ENCODE measurements at regions not wholly inside any gene's neighbourhood (a gene's known extent, or its start where the extent isn't known, plus 50 kb on each side); places are given as distances from the start of the nearest gene placed in this dataset.

DNA sequence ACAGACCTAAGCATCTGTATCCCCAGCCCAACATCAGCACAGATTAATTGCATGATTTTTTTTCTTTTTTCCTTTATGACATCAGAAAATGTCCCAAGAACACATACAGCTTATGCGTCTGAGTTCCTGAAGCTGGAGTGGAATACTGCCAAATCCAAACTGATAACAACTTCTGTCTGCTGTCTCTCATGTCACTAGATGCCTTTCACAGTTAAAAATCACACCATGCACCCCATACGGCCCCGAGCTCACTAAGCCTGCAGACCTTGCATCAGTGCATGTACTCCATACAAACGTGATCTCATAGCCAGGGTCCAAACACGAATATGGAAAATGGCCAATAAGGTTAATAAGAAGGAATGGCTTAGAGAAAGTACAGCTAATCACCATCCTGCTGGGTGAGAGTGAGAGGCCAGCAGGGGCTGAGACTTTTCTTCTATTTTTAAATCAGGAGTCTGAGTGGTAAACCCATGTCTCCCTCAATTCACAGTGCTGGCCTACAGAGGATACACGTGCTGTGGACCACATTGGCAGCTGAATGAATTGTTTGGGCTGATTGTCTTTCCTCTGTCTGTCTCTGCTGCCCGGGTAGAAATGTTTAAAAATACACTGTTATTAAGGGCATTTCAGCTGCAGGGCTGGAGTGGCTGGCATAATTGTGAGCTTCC lies 350.6 kb upstream of the RAG2 start:
- TF ChIP-seq, protein P1, sequence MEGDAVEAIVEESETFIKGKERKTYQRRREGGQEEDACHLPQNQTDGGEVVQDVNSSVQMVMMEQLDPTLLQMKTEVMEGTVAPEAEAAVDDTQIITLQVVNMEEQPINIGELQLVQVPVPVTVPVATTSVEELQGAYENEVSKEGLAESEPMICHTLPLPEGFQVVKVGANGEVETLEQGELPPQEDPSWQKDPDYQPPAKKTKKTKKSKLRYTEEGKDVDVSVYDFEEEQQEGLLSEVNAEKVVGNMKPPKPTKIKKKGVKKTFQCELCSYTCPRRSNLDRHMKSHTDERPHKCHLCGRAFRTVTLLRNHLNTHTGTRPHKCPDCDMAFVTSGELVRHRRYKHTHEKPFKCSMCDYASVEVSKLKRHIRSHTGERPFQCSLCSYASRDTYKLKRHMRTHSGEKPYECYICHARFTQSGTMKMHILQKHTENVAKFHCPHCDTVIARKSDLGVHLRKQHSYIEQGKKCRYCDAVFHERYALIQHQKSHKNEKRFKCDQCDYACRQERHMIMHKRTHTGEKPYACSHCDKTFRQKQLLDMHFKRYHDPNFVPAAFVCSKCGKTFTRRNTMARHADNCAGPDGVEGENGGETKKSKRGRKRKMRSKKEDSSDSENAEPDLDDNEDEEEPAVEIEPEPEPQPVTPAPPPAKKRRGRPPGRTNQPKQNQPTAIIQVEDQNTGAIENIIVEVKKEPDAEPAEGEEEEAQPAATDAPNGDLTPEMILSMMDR (IDR thresholded peaks at IDR 0.05; ENCODE audit: insufficient read depth, low read length): no peak
- TF ChIP-seq POLR2AphosphoS5 (IDR thresholded peaks at IDR 0.05; ENCODE audit: low read depth) (no peak), GABPA (IDR thresholded peaks at IDR 0.05; ENCODE audit: low read depth) (no peak)
- TF ChIP-seq, protein P2, sequence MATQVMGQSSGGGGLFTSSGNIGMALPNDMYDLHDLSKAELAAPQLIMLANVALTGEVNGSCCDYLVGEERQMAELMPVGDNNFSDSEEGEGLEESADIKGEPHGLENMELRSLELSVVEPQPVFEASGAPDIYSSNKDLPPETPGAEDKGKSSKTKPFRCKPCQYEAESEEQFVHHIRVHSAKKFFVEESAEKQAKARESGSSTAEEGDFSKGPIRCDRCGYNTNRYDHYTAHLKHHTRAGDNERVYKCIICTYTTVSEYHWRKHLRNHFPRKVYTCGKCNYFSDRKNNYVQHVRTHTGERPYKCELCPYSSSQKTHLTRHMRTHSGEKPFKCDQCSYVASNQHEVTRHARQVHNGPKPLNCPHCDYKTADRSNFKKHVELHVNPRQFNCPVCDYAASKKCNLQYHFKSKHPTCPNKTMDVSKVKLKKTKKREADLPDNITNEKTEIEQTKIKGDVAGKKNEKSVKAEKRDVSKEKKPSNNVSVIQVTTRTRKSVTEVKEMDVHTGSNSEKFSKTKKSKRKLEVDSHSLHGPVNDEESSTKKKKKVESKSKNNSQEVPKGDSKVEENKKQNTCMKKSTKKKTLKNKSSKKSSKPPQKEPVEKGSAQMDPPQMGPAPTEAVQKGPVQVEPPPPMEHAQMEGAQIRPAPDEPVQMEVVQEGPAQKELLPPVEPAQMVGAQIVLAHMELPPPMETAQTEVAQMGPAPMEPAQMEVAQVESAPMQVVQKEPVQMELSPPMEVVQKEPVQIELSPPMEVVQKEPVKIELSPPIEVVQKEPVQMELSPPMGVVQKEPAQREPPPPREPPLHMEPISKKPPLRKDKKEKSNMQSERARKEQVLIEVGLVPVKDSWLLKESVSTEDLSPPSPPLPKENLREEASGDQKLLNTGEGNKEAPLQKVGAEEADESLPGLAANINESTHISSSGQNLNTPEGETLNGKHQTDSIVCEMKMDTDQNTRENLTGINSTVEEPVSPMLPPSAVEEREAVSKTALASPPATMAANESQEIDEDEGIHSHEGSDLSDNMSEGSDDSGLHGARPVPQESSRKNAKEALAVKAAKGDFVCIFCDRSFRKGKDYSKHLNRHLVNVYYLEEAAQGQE (IDR thresholded peaks at IDR 0.05; ENCODE audit: insufficient replicate concordance, low read depth): no peak

Data from HL-60 (cell line).